ENCODE measurements at regions not wholly inside any gene's neighbourhood (a gene's known extent, or its start where the extent isn't known, plus 50 kb on each side); places are given as distances from the start of the nearest gene placed in this dataset.

DNA sequence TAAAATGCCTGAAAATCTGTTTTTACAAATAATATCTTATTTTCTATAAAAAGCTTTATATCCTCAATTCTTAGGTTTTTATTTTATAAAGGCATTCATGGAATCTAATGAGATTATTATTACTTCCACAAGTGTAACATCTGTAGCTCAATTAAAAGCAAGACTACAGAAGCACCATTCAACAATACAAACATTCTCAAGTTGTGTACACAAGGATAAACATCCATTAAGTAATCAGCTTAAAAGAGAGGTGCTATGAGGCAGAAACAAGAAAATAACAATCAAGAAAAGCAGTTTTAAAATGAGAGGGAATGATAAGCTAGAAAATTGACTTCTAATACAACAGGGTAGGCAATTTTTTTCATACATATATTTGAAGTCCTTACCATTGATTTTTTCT is 326.1 kb downstream of the MRPL39 start (continued):
- TF ChIP-seq, protein P1, sequence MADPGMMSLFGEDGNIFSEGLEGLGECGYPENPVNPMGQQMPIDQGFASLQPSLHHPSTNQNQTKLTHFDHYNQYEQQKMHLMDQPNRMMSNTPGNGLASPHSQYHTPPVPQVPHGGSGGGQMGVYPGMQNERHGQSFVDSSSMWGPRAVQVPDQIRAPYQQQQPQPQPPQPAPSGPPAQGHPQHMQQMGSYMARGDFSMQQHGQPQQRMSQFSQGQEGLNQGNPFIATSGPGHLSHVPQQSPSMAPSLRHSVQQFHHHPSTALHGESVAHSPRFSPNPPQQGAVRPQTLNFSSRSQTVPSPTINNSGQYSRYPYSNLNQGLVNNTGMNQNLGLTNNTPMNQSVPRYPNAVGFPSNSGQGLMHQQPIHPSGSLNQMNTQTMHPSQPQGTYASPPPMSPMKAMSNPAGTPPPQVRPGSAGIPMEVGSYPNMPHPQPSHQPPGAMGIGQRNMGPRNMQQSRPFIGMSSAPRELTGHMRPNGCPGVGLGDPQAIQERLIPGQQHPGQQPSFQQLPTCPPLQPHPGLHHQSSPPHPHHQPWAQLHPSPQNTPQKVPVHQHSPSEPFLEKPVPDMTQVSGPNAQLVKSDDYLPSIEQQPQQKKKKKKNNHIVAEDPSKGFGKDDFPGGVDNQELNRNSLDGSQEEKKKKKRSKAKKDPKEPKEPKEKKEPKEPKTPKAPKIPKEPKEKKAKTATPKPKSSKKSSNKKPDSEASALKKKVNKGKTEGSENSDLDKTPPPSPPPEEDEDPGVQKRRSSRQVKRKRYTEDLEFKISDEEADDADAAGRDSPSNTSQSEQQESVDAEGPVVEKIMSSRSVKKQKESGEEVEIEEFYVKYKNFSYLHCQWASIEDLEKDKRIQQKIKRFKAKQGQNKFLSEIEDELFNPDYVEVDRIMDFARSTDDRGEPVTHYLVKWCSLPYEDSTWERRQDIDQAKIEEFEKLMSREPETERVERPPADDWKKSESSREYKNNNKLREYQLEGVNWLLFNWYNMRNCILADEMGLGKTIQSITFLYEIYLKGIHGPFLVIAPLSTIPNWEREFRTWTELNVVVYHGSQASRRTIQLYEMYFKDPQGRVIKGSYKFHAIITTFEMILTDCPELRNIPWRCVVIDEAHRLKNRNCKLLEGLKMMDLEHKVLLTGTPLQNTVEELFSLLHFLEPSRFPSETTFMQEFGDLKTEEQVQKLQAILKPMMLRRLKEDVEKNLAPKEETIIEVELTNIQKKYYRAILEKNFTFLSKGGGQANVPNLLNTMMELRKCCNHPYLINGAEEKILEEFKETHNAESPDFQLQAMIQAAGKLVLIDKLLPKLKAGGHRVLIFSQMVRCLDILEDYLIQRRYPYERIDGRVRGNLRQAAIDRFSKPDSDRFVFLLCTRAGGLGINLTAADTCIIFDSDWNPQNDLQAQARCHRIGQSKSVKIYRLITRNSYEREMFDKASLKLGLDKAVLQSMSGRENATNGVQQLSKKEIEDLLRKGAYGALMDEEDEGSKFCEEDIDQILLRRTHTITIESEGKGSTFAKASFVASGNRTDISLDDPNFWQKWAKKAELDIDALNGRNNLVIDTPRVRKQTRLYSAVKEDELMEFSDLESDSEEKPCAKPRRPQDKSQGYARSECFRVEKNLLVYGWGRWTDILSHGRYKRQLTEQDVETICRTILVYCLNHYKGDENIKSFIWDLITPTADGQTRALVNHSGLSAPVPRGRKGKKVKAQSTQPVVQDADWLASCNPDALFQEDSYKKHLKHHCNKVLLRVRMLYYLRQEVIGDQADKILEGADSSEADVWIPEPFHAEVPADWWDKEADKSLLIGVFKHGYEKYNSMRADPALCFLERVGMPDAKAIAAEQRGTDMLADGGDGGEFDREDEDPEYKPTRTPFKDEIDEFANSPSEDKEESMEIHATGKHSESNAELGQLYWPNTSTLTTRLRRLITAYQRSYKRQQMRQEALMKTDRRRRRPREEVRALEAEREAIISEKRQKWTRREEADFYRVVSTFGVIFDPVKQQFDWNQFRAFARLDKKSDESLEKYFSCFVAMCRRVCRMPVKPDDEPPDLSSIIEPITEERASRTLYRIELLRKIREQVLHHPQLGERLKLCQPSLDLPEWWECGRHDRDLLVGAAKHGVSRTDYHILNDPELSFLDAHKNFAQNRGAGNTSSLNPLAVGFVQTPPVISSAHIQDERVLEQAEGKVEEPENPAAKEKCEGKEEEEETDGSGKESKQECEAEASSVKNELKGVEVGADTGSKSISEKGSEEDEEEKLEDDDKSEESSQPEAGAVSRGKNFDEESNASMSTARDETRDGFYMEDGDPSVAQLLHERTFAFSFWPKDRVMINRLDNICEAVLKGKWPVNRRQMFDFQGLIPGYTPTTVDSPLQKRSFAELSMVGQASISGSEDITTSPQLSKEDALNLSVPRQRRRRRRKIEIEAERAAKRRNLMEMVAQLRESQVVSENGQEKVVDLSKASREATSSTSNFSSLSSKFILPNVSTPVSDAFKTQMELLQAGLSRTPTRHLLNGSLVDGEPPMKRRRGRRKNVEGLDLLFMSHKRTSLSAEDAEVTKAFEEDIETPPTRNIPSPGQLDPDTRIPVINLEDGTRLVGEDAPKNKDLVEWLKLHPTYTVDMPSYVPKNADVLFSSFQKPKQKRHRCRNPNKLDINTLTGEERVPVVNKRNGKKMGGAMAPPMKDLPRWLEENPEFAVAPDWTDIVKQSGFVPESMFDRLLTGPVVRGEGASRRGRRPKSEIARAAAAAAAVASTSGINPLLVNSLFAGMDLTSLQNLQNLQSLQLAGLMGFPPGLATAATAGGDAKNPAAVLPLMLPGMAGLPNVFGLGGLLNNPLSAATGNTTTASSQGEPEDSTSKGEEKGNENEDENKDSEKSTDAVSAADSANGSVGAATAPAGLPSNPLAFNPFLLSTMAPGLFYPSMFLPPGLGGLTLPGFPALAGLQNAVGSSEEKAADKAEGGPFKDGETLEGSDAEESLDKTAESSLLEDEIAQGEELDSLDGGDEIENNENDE (IDR thresholded peaks at IDR 0.05; ENCODE audit: insufficient replicate concordance, low read length), result no peak
- TF ChIP-seq NANOG (IDR thresholded peaks at IDR 0.05; ENCODE audit: insufficient read depth, low read depth, low read length, poor library complexity, severe bottlenecking), result no peak
- no peak for TF ChIP-seq JUN (IDR thresholded peaks at IDR 0.05; ENCODE audit: low read depth, low read length)
- TF ChIP-seq JUND (IDR thresholded peaks at IDR 0.05; ENCODE audit: low read length), result no peak
- no peak for TF ChIP-seq EZH2 (IDR thresholded peaks at IDR 0.05; ENCODE audit: low read depth, low read length, severe bottlenecking)
- TF ChIP-seq SUZ12 (IDR thresholded peaks at IDR 0.05; ENCODE audit: low read length), result no peak
- TF ChIP-seq BACH1 (IDR thresholded peaks at IDR 0.05; ENCODE audit: low read length), result no peak
- TF ChIP-seq CHD1 (IDR thresholded peaks at IDR 0.05; ENCODE audit: low read depth, low read length), result no peak
- TF ChIP-seq, protein P2, sequence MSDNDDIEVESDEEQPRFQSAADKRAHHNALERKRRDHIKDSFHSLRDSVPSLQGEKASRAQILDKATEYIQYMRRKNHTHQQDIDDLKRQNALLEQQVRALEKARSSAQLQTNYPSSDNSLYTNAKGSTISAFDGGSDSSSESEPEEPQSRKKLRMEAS (IDR thresholded peaks at IDR 0.05), result no peak
- TF ChIP-seq GTF2F1 (IDR thresholded peaks at IDR 0.05; ENCODE audit: borderline replicate concordance, low read depth, low read length), result no peak
- TF ChIP-seq MAFK (IDR thresholded peaks at IDR 0.05; ENCODE audit: low read depth, low read length), result no peak
